AG04450 (cell line): ENCODE measurements at regions not wholly inside any gene's neighbourhood (a gene's known extent, or its start where the extent isn't known, plus 50 kb on each side); places are given as distances from the start of the nearest gene placed in this dataset.
A peak's percentile ranks its signal among the peaks of the same experiment; 100 is the strongest.

Experiments used
- CTCF ChIA-PET: fragments of 300-600, 350-600 bp; formaldehyde crosslinking; extraction: SDS; loops from one replicate; lab custom pipeline; 2022; ENCODE audit warnings: antibody characterized with exemption, inconsistent platforms; lab: Charles Lee
- POLR2A ChIA-PET: fragments of 350-600 bp; formaldehyde crosslinking; extraction: SDS; loops from one replicate; lab custom pipeline; 2021; ENCODE audit warnings: antibody characterized with exemption, inconsistent platforms; lab: Yijun Ruan, JAX
- DNase-seq: peaks from one replicate; pipeline ENCODE4 v3.0.0-alpha.2; 2011; ENCODE audit warnings: low read depth, low spot score
- H3K27ac ChIP-seq: one replicate; pipeline ENCODE4 v1.5.1; 2012; ENCODE audit warnings: low read depth, low read length, control low read depth
- H3K27me3 ChIP-seq: one replicate; pipeline ENCODE4 v1.6.0; 2012; ENCODE audit warnings: low read length; ENCODE audit not compliant: control insufficient read depth, insufficient read depth
- H3K4me3 ChIP-seq: 2 replicates; pipeline ENCODE4 v1.5.1; 2011; ENCODE audit warnings: mild to moderate bottlenecking, low read depth, low read length, control low read depth
- H3K9me3 ChIP-seq: 2 replicates; pipeline ENCODE4 v1.5.1; 2012; ENCODE audit warnings: low read length; ENCODE audit not compliant: control insufficient read depth, insufficient read depth
- CTCF ChIP-seq: IDR thresholded peaks from 2 replicates; pipeline ENCODE4 v1.5.1; 2011; ENCODE audit warnings: low read depth, low read length, control low read depth, inconsistent platforms

- Histone ChIP-seq H3K4me3 (no peak overlapping the region), H3K9me3 (no peaks in the 10 kb centered on the region), H3K27me3 (no peaks in the 10 kb centered on the region), H3K27ac (peak overlapping the region; percentile 22)
- ChIA-PET POLR2A (interaction anchor here (0.6 kb wide), 1 partner anchor 69 kb away, joined by 3 read pairs; no protein-coding TSS in a partner anchor), CTCF (no interaction called here)
- DNase-seq = no peak
- TF ChIP-seq CTCF = no peak
Observed at GRCh38 chr5:142248853-142249462, 75.9 kb downstream of the SPRY4 start.

- H3K27ac ChIP-seq = peak overlapping the region; percentile 11
- ChIA-PET POLR2A (no interaction called here), CTCF (interaction anchor here (1.5 kb wide), 1 partner anchor 303 kb away, joined by 5 read pairs; no protein-coding TSS in a partner anchor)
- no peak for TF ChIP-seq CTCF
- no peaks in the 10 kb centered on the region for H3K27me3 ChIP-seq
- peaks cover 4% of the 10 kb centered on the region; the same call in 1 of the 2 replicates for H3K9me3 ChIP-seq
- no peak overlapping the region for H3K4me3 ChIP-seq
- DNase-seq = peak; percentile 20
Observed at GRCh38 chr5:142246258-142246657, 78.6 kb downstream of the SPRY4 start.

- H3K27ac ChIP-seq = peak overlapping the region; percentile 11
- peaks cover 4% of the 10 kb centered on the region; the same call in 1 of the 2 replicates for H3K9me3 ChIP-seq
- TF ChIP-seq CTCF = no peak
- H3K4me3 ChIP-seq = no peak overlapping the region
- no peak for DNase-seq
- ChIA-PET POLR2A (no interaction called here), CTCF (interaction anchor here (0.6 to 1.5 kb wide), 2 partner anchors 304 to 355 kb away, joined by 3 to 5 read pairs; no protein-coding TSS in a partner anchor)
- H3K27me3 ChIP-seq = no peaks in the 10 kb centered on the region
Observed at GRCh38 chr5:142245786-142246185, 79.0 kb downstream of the SPRY4 start.

GRCh38 chr5:142244440-142244839 lies 80.4 kb downstream of the SPRY4 start:
- no peak for TF ChIP-seq CTCF
- no peak overlapping the region for H3K4me3 ChIP-seq
- no peak overlapping the region for H3K27ac ChIP-seq
- peaks cover 4% of the 10 kb centered on the region; the same call in 1 of the 2 replicates for H3K9me3 ChIP-seq
- H3K27me3 ChIP-seq = no peaks in the 10 kb centered on the region
- ChIA-PET CTCF (no interaction called here), POLR2A (no interaction called here)
- DNase-seq = no peak

- no peak for TF ChIP-seq CTCF
- Histone ChIP-seq H3K27ac (no peak overlapping the region), H3K27me3 (no peaks in the 10 kb centered on the region), H3K4me3 (no peak overlapping the region), H3K9me3 (peaks cover 4% of the 10 kb centered on the region; the same call in 1 of the 2 replicates)
- DNase-seq = no peak
- POLR2A ChIA-PET = no interaction called here
- CTCF ChIA-PET = no interaction called here
Observed at GRCh38 chr5:142242272-142242671, 82.5 kb downstream of the SPRY4 start.
